GM12872 (cell line): ENCODE measurements at regions not wholly inside any gene's neighbourhood (a gene's known extent, or its start where the extent isn't known, plus 50 kb on each side); places are given as distances from the start of the nearest gene placed in this dataset.

Experiments
- CTCF ChIP-seq: IDR thresholded peaks from 3 replicates; pipeline ENCODE4 v1.5.1; 2011; ENCODE audit warnings: low read depth, mild to moderate bottlenecking, low read length, moderate library complexity; ENCODE audit not compliant: insufficient read depth

- no peak for TF ChIP-seq CTCF
These were observed 119.7 kb upstream of the ETAA1 start for GRCh38 chr2:67277450-67277849.

DNA sequence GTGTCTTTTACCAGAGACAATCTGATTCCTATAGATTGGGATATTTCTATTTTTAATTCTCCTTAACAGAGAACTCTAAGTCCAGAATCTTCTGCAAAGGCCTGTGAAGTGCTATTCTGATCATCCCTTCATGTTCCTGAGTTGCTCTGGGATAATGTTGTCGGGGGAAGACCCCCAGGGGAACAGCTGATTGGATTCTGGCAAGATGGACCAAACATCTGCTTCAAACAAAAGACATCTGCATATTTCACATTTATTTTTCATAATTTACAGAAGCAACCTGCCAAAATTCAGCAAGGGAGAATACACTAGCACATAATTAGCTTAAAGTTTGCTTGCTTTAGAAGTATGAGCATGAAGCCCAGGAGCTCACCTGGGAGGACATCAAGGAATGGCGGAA is 116.0 kb upstream of the ETAA1 start:
- TF ChIP-seq CTCF = no peak

GRCh38 chr2:67283641-67284040 is 113.5 kb upstream of the ETAA1 start:
- TF ChIP-seq CTCF = no peak

DNA sequence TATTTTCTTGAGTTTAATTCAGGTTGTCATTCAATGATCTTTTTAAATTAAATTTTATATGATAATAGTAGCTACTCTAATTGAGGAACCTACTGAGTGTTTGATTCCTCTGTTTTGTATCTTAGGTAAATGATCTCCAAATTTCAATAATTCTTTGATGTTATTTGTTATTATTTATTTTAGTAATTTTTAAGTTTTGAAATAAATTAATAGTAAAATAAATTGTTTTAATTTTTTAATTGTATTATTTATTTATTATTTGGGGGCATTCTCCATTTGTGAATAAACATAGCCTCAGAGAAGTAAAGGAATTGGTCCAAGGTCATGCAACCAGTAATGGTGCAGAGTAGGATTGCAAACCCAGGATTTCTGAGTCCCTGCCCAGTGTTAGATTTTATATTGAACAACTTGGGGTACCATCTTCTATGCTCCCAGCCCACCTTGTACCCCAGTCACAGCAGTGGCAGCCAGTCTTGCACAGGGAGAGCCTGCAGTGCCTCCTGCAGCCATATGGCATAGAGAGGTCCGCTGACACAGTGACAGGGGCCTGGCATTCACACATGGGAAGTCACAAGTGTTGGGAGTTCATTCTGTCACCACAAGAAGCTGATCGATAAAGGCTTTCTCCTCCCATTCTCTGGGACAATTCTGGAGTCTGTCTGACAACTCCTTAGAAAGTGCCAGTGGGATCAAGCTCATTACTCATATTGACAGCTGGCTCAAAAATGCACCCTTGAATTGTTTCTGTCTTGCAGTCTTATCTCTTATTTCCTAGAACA is 110.0 kb upstream of the ETAA1 start:
- no peak for TF ChIP-seq CTCF

- TF ChIP-seq CTCF = no peak
These were observed 107.9 kb upstream of the ETAA1 start for GRCh38 chr2:67289271-67289670.

- TF ChIP-seq CTCF = no peak
These were observed 107.2 kb upstream of the ETAA1 start for GRCh38 chr2:67289921-67290371.

GRCh38 chr2:67290451-67291290 is 106.5 kb upstream of the ETAA1 start:
- no peak for TF ChIP-seq CTCF
